ENCODE measurements at regions not wholly inside any gene's neighbourhood (a gene's known extent, or its start where the extent isn't known, plus 50 kb on each side); places are given as distances from the start of the nearest gene placed in this dataset.

- TF ChIP-seq GATA2 (IDR thresholded peaks at IDR 0.05; ENCODE audit: low read depth, low read length), result no peak
- TF ChIP-seq GATA3 (IDR thresholded peaks at IDR 0.05; ENCODE audit: low read depth, low read length), result no peak
These were observed 201.1 kb downstream of the TLE3 start for GRCh38 chr15:69896606-69897005.
